NCI-H345 (cell line): ENCODE measurements at regions not wholly inside any gene's neighbourhood (a gene's known extent, or its start where the extent isn't known, plus 50 kb on each side); places are given as distances from the start of the nearest gene placed in this dataset.
A peak's percentile ranks its signal among the peaks of the same experiment; 100 is the strongest.

ENCODE experiments used
- DNase-seq: peaks from one replicate; lab custom pipeline; 2025; lab: John Stamatoyannopoulos, UW

DNA sequence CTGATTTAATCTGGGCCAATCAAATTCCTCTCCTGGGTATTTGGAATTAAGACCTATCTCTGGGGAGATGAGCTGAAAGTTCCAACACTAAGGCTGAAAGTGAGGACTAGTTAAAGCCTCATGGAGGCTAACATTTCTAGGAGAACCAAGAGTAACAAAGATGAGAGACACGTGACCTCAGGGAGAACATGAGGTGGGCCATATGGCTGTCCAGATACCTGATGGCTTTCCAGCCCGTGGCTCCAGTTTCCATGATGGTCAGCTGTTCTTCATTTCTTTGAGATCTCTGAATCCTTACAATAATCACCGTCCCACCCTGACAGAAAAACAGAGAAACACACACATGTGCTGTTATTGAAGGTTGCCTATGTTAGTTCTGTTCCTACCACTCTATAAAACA is 66.1 kb downstream of the LEPR start:
- no peak for DNase-seq

DNA sequence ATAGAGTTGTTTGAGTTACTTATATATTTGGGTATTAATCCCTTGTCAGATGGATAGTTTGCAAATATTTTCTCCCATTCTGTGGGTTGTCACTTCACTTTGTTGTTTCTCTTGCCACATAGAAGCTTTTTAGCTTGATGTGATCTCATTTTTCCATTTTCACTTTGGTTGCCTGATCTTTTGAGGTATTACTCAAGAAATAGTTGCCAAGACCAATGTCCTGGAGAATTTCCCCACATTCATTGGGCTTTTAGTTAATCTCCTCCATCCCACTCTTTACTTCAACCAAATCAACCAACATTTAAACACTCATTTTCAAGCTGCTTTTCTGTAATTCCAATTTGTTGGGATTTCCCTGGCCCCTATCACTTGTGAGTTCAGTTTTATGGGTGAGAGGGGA is 69.0 kb downstream of the LEPR start:
- DNase-seq = no peak

DNA sequence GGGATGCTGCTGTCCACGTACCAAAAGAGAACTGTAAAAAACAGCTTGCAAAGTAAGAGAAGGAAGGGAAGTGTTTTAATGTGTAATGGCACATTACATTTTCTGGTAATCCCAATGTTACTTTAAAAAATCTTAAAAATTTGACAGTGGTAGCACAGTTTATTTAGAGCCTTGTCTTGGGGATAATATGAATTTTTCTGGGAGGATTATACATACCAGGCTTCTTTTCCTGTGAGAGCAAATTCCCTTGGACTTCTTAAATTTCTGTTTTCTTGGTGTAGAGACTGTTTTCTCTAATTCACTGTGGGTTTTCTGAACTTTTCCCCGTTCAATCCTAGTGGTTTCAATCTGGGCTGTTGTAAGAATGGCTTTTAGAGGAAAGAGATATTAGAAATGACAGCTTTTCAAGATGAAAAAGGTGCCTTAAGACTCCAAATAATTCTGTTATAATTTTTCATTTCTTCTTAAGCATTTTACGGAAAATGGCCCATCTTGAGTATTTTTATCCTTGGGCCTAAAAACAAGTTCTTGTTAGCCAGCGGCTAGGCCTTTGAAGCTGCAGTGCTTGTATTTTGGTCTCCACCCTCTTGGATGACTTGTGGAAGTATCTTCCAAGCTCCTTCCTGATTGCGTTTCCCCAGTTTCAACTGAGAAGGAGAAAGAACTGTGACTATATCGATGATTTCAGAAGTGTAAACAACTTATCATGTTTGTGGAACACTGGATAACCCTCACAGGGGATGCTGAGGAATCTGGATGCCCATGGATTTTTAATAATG is 70.0 kb downstream of the LEPR start:
- no peak for DNase-seq

DNA sequence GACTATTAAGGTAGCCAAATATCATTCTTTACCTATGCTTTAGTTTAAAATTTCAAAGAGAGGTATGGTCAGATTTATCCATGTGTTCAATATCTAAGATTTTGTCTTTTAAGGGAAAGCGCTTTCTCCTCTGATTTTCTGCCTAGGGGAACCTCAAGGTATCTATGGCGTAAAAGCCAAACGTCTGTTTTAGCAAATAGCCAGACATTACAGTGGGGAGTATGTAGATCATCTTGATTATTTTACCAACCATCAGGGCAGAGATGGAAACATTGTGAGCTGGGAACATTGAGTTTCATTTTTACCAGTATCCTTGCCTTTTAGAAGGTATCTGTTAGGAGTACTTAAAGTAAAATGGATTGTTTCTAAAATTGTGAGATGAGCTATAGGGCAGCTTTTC is 71.0 kb downstream of the LEPR start:
- no peak for DNase-seq

DNA sequence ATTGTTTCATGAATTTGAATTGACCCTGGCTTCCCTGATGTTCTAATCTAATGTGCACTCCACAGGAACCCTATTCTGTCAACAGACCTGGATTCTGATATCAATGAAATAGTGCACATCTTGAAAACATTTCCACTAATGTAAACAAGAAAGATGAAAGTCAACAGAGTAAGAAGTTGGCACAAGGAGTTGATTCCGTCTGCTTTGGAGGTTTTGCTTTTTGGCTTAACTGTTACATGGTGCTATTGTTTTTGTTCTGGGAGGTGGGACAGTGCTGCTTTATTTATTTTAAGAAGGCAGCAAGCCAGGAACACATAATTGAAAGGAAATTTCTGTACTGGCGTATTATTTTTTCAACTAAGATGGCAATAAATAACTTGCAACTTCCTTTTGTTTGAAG is 73.3 kb downstream of the LEPR start:
- no peak for DNase-seq

DNA sequence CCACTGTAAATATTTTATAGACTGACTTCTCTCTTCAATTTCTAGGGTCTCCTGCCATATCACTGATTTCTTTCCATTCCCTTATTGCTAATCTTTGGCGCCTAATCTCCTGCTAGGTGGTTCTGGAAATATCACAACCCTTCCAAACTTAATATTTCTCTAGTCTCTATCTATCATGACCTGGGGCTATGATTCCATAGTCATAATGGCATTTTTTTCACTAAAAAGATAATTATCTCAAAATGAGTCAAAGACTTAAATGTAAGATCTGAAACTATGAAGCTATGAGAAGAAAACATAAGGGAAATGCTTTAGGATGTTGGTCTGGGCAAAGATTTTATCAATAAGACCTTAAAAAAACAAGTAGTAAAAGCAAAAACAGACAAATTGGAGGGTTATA is 74.2 kb downstream of the LEPR start:
- no peak for DNase-seq

DNA sequence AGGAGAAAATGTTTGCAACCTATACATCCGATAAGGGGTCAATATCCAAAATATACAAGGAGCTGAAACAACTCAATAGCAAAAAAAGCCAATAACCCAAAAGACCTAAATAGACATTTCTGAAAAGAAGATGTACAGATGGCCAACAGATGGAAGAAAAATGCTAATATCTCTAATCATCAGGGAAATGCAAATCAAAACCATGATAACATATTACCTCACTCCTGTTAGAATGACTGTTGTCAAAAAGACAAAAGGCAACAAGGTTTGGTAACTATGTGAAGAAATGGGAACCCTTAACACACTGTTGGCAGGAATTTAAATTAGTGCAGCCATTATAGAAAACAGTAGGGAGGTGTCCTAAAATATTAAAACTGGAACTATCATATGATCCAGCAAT is 74.7 kb downstream of the LEPR start:
- DNase-seq = no peak

DNA sequence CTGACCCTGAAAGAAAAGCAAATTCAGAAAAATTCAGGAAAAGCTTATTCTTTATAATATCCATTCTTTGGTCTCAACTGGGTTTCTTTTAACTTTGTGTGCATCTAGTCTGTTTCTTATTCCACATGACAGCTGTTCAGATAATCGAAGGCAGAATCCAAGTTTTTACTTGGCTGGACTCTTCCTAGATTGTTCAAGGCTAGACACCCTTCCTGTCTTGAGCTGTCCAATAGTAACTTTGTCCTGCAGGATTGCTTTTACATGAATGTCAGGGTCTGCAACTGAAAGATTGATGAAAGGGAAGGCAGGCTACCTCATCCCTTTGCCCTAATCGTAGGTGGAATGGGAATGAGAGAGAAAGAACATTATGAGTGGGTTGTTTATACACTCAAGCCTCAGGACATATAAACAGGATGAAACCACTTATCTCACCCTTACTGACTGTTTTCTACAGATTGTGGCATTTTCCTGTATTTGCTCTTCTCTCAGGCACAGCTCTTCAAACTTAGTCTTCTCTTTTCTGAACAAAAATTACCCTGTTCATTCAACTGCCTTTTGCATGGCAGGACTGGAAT is 76.9 kb downstream of the LEPR start:
- DNase-seq = no peak

DNA sequence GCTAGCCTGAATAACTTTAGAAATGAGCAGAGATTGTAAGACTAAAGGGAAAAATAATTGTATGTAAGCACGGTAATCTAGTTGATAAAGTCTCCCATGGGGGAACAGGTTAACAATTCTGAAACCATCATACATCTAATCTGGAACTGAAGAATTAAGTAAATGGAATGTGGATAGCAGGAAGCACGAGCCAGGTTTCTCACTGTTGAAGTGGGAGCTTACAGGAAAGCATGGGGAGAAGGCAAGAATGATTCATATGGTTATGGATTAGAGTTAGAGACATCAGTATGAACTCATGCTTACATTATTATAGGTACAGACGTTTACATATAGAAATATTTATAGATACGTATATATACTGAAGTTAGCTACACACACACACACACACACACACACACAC is 83.0 kb downstream of the LEPR start:
- DNase-seq = no peak

DNA sequence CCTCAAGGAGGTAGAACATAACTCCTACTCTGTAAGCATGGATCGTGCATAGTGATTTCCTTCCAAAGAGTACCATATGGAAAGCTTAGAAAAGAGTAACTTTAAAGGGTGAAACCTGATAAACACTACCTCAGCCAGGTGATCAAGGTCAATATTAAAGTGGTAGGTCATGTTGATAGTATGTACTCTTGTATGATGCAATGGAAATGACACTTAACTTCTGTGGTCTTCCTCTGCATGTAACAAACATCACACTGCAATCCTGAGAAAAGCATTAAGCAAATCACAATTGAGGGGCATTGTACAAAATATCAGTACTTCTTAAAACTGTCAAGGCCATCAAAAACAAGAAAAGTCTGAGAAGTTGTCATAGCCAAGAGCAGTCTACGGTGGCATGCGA is 83.8 kb downstream of the LEPR start:
- DNase-seq = no peak

DNA sequence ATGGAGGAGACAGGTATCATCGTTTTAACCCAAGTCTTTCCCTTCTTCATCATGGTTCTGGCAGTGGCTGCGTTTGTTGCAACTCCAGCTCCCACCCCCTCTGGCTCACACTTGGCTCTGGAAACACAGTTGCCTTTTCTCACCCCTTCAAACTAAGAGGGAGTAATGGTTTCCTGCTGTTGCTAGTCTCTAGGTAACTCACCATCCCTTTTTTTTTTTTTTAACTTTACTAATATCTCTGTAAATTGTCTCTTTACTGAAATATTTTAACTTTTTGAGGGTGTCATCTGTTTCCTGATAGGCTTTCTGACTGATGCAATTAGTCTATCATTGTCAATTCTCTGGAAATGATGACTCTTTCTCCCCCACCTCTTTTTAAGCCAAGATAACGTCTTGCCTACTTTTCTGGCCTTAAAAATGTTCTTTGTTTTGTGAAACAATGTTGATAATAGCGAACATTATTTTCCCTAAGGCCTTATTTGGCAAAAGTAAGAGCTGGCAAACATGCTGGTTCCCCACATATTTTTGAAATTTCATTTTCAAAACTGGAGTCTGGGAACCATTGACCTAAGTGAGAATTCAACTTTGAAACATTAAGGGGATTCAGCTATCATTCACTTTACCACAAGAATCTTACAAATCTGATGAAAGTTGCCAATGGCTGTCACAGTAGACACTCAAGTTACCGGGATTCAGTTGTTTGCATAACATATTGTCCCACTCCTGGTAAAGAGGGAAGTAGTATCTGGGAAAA is 85.3 kb downstream of the LEPR start:
- DNase-seq = no peak

DNA sequence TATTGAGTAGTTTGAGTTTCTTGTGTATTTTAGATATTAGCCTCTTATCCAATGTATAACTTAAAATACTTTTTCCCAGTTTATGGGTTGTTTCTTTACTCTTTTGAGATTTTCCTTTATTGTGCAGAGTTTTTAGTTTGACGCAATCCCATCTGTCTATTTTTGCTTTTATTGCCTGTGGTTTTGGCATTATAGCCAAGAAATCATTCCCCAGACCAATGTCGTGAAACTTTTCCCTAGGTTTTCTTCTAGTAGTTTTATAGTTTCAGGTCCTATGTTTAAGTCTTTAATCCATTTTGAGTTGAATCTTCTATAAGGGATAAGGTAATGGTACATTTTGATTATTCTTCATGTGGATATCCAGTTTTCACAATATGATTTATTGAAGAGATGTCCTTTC is 87.6 kb downstream of the LEPR start:
- DNase-seq = no peak

DNA sequence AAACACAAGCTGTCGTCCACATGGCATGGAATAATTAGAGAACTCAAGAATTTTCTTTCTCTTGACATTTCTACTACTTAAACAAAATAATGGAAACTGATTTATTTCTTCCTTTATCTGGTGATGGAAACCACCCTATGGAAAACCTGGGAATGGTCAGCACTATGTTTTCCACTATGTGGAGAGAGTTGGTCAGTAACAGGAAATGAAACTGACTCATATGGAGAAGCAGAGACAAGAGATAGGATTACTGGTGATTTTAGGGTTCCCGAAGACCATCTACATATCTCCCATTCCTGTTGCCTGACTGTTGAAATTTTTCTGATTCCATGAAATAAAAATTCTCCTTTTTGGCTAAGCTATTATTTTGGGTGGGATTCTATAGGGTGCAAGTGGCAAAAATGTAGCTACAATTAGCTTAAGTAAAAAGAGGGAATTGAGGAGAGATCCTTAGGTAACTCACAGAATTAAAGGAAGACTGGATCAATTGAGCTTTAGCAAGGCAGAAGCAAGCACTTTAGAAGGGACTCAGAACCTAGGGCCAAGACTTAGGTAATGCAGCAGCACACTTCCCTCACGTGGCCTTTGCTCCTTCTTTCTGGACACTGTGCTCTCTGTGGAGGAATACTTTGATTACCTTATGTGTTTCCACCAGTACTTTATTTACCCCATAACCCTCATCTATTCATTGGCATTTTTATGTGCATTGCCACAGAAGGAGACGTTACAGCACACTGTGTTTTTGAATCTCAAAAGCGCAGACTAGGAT is 89.6 kb downstream of the LEPR start:
- no peak for DNase-seq

DNA sequence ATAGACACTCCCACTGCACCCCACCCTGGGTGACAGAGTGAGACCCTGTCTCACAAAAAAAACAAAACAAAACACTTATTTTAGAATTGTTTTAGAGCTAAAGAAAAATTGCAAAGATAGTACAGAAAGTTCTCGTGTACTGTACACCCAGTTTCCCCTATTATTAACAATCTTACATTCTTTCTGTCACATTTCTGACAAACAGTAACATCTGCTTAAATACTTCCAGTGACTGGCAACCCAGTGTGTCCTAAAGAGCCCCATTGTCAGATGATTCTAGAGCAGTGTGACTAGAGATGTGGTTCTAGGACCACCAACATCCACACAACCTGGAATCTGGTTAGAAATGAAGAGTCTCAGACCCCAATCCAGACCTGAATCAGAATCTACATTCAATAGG is 90.5 kb downstream of the LEPR start:
- DNase-seq = no peak

DNA sequence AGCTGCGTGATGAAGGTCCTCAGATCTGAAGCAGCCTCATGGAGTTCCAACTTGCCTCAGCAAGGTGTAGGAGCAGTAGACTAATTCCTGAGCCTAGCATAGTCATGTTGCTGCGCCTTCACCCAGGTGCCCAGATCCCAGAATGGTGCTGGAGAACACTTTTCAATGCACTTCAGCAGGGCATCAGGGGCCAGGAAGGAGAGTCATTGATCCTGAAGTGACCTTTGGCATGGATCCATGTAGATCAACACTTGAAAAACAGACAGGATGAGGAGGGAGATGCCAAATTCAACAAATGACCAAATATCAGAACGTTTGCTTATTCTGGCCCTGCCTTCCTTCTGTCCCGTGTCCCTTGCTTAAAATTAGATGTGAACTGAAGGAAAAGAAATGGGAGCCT is 91.9 kb downstream of the LEPR start:
- DNase-seq = no peak

DNA sequence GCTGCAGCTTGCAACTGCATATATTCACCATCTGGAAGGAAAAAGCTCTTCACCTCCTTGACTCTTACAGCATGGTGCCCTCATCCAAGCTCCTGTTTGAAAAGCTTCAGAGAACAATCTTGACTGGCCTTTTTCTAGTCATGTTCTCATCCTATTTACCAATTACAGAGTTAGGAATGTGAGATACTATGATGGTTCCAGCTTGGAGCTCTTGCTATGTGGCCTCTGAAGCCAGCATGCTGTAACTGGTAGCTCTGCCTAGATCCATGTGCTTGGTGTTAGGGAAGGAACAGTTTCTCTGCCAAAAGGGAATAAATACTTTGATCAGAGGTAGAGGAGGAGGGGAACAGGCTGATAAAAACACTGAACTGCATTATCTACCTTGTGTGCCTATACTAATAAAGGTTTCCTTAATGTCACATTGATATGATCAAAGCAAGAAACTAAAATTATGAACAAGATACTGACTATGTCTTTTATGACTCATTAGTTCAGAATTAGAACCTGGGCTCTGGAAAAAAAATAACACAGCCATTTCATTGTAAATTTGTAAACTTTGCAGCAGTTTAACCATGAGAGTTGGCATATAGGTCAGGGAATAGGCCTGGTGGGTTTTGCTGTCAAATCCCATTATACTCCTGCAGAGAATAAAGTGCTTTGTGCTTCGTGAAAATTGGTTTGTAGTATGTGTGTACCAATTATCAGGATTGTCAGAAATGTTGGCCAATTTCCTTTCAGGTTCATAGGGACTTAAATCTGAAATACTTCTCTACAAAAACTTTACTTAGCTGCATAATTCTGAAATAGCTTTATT is 92.7 kb downstream of the LEPR start:
- no peak for DNase-seq

DNA sequence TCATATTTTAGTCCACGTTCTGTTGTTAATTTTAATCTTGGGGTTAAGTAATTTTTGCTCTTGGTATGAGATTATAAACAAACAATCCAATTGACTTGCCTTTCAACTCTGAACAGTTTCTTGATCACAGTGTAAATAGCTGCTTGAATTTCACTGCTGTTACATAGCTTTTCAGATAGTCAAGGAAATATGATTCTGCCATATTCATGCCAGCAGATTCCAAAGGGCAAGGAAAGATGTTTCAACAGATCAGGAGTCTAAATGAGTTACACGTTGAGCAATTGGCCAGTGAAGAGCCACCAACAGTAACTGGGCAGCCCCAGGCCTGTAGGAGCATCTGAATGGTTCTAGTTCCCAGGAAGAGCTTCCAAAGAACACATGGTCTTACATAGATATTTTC is 93.6 kb downstream of the LEPR start:
- DNase-seq = no peak

DNA sequence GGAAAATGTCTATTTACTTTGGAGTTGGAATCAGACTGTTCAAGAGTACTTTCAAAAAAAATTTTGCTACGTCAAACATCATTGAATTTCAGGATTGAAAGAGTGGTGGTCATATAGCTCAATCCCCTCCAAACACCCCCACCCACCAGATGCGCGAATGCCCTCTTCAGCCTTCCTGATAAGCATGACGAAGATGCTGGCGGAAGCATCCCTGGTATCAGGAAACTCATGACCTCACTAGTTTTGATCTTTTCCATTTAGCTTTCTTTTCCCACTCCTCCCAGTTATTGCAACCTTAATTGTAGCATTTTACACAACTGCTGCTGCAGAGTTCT is 104.4 kb downstream of the LEPR start:
- no peak for DNase-seq

DNA sequence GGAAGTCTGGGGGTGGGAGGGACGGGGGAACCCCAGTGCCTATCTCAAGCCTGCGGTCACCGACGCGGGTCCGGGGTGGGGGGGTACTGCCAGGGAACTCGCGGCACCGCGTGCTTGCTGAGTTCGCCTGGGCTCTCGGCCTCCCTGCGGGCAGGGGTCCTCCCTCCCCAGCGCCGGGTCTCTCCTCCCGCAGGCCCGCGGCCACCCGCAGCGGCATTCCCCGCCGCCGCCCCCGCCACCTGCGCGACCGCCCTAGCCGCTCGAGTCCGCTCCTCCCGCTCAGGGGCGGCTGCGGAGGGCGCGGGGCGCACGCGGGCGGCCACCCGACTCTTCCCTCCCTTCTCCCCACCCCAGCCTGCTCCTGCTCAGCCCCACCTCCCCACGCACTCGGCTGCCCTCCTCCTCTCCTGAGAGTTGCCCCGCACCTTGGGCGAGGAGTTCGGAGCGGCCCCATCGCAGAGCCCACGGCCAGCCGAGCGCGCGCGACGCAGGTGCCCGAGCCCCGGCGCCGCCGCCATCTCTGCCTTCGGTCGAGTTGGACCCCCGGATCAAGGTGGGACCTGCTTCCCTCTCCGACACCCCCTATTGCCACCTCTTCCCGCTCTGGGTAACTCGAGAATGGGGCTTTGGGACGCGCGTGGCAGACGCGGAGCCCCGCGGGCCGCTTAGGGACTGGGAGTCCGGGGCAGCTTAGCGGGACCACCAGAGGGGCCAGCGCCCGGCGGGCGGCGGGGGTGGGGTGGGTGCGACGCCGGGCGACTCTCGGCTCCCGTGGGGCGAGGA is 105.0 kb downstream of the LEPR start:
- DNase-seq = peak; percentile 42

DNA sequence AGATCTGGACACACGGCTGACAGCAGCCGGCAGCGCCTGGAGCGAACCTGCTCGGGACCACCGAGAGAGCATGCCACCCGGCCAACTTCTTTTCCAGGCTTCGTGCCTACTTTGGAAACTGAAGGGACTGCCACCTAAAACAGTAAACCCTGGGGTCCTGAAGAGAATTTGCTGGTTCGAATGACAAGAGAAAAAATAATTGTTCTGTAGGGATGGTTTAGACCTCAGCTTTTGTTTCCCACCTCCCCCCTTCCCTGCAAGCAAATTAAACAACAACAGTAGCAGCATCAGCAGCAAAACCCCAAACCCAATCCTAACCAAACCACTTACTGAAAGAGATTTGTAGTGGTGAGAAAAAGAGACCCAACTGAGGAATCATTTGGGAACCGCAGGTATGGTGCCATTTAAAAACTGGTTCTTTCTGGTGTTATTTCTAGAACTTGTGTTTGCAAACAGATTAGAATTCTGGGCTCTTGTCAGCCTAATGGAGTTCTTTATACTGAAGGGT is 105.6 kb downstream of the LEPR start:
- no peak for DNase-seq

DNA sequence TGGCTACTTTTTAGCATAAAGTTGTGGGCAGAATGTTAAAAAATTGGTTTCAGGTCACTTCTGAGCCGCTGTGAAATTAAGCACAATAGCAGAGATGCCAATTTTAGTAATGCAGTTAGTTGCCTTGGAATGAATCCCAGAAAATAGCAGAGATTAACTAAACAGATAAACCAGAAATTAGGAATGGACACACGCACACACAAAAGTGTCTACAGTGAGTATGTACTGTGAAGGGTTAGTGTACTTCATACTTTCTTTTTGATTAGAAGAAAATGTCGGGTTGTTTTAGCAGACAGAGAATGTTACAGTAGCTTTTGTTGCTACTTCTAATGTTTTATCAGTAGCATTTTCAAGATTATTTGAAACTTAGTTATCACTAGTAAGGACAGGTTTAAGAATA is 106.7 kb downstream of the LEPR start:
- DNase-seq = no peak
